ACC112 (cell line): ENCODE measurements at regions not wholly inside any gene's neighbourhood (a gene's known extent, or its start where the extent isn't known, plus 50 kb on each side); places are given as distances from the start of the nearest gene placed in this dataset.

Experiments
- H2AFZ ChIP-seq: fragments of 200-600 bp; sonication (generic); one replicate; pipeline ENCODE4 v1.6.0; 2017; ENCODE audit warnings: antibody characterized with exemption, low read length; ENCODE audit not compliant: unreplicated experiment
- H3K27ac ChIP-seq: fragments of 200-600 bp; sonication (generic); 2 replicates; pipeline ENCODE4 v1.5.1; 2014; ENCODE audit warnings: low read depth, mild to moderate bottlenecking, antibody characterized with exemption, low read length, moderate library complexity
- H3K27me3 ChIP-seq: fragments of 200-600 bp; sonication (generic); 2 replicates; pipeline ENCODE4 v1.6.1; 2014; ENCODE audit warnings: mild to moderate bottlenecking, antibody characterized with exemption, low read length, moderate library complexity, mixed read lengths; ENCODE audit not compliant: insufficient read depth
- H3K36me3 ChIP-seq: fragments of 200-600 bp; sonication (generic); 2 replicates; pipeline ENCODE4 v1.6.1; 2016; ENCODE audit warnings: mild to moderate bottlenecking, antibody characterized with exemption, low read length, moderate library complexity, mixed read lengths; ENCODE audit not compliant: insufficient read depth
- H3K4me1 ChIP-seq: fragments of 200-600 bp; sonication (generic); one replicate; pipeline ENCODE4 v1.6.1; 2016; ENCODE audit warnings: low read length, mixed read lengths; ENCODE audit not compliant: insufficient read depth, unreplicated experiment, control insufficient read depth
- H3K4me3 ChIP-seq: fragments of 200-600 bp; sonication (generic); 2 replicates; pipeline ENCODE4 v1.5.1; 2014; ENCODE audit warnings: mild to moderate bottlenecking, low read depth, low read length
- H3K79me2 ChIP-seq: fragments of 200-600 bp; sonication (generic); one replicate; pipeline ENCODE4 v1.6.0; 2016; ENCODE audit warnings: low read length; ENCODE audit not compliant: control insufficient read depth, unreplicated experiment, insufficient read depth

GRCh38 chr5:27497491-27497890 is 459.1 kb upstream of the CDH9 start:
- H3K4me1 ChIP-seq, result no peaks in the 10 kb centered on the region
- H3K27ac ChIP-seq, result no peak overlapping the region
- no peaks in the 10 kb centered on the region for H3K79me2 ChIP-seq
- H2AFZ ChIP-seq, result peak overlapping the region; percentile 59
- no peaks in the 10 kb centered on the region for H3K27me3 ChIP-seq
- no peaks in the 10 kb centered on the region for H3K36me3 ChIP-seq
- no peak overlapping the region for H3K4me3 ChIP-seq

GRCh38 chr5:27494887-27495286 is 456.5 kb upstream of the CDH9 start:
- Histone ChIP-seq H3K36me3 (no peaks in the 10 kb centered on the region), H2AFZ (no peak overlapping the region), H3K4me3 (no peak overlapping the region), H3K27ac (no peak overlapping the region), H3K79me2 (no peaks in the 10 kb centered on the region), H3K4me1 (no peaks in the 10 kb centered on the region), H3K27me3 (no peaks in the 10 kb centered on the region)

- H3K27ac ChIP-seq, result no peak overlapping the region
- no peaks in the 10 kb centered on the region for H3K27me3 ChIP-seq
- no peak overlapping the region for H2AFZ ChIP-seq
- H3K4me1 ChIP-seq, result no peaks in the 10 kb centered on the region
- no peak overlapping the region for H3K4me3 ChIP-seq
- no peaks in the 10 kb centered on the region for H3K79me2 ChIP-seq
- H3K36me3 ChIP-seq, result no peaks in the 10 kb centered on the region
These were observed 453.5 kb upstream of the CDH9 start for GRCh38 chr5:27491746-27492439.

GRCh38 chr5:27491047-27491446 is 452.7 kb upstream of the CDH9 start:
- H3K27me3 ChIP-seq, result no peaks in the 10 kb centered on the region
- no peak overlapping the region for H3K4me3 ChIP-seq
- H3K36me3 ChIP-seq, result no peaks in the 10 kb centered on the region
- no peak overlapping the region for H3K27ac ChIP-seq
- no peaks in the 10 kb centered on the region for H3K4me1 ChIP-seq
- H2AFZ ChIP-seq, result no peak overlapping the region
- no peaks in the 10 kb centered on the region for H3K79me2 ChIP-seq

- no peak overlapping the region for H3K27ac ChIP-seq
These were observed 451.3 kb upstream of the CDH9 start for GRCh38 chr5:27489701-27490100.

DNA sequence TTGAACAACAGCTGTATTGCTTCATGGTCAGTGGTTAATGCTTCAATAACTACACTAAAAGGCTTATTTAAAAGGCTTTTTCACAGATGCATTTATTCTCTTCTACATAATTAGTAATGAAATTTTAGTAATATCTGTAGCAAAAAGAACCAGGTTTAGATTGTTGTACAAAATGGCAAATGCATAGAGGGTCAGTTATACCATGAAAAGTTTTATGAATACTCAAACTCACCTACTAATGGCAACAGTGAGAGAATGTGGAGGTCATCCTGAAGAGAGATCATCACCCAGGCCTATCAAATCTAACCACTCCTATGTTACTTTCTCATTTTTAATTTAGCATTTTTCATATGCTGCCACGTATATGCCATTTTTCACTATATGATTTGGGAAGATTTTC is 444.3 kb upstream of the CDH9 start:
- Histone ChIP-seq H3K27ac (no peak overlapping the region), H3K79me2 (no peaks in the 10 kb centered on the region), H2AFZ (no peak overlapping the region), H3K4me1 (no peaks in the 10 kb centered on the region), H3K36me3 (no peaks in the 10 kb centered on the region), H3K4me3 (no peak overlapping the region), H3K27me3 (no peaks in the 10 kb centered on the region)

More at GRCh38 chr5:27489701-27490100, 451.3 kb upstream of the CDH9 start:
- H3K4me1 ChIP-seq, result no peaks in the 10 kb centered on the region
- H2AFZ ChIP-seq, result no peak overlapping the region
- no peak overlapping the region for H3K4me3 ChIP-seq
- no peaks in the 10 kb centered on the region for H3K27me3 ChIP-seq
- H3K36me3 ChIP-seq, result no peaks in the 10 kb centered on the region
- H3K79me2 ChIP-seq, result no peaks in the 10 kb centered on the region

- Histone ChIP-seq H3K79me2 (no peaks in the 10 kb centered on the region), H3K27ac (no peak overlapping the region), H2AFZ (no peak overlapping the region), H3K4me3 (no peak overlapping the region), H3K27me3 (no peaks in the 10 kb centered on the region), H3K4me1 (no peaks in the 10 kb centered on the region), H3K36me3 (no peaks in the 10 kb centered on the region)
These were observed 441.5 kb upstream of the CDH9 start for GRCh38 chr5:27479859-27480258.

DNA sequence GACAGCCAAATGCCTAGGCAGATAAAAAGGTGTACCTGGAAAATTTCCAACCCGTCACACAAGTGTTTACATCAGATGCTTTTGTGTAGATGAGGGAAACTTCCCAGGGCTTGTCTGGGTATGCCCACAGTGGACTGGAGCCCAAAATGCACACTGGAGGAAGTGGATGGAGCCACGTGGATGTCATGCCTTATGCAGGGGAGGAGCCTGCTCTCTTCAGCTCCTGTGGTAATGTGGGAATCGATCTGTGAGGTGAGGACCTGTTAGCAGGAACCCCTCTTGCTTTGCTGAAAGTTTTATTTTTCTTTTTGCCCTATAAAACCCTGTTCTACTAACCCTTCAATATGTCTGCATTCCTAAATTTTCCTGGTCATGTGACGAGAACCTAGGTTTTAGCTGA is 439.2 kb upstream of the CDH9 start:
- H3K4me3 ChIP-seq, result no peak overlapping the region
- H3K4me1 ChIP-seq, result no peaks in the 10 kb centered on the region
- no peak overlapping the region for H3K27ac ChIP-seq
- no peak overlapping the region for H2AFZ ChIP-seq
- H3K79me2 ChIP-seq, result no peaks in the 10 kb centered on the region
- no peaks in the 10 kb centered on the region for H3K27me3 ChIP-seq
- no peaks in the 10 kb centered on the region for H3K36me3 ChIP-seq

DNA sequence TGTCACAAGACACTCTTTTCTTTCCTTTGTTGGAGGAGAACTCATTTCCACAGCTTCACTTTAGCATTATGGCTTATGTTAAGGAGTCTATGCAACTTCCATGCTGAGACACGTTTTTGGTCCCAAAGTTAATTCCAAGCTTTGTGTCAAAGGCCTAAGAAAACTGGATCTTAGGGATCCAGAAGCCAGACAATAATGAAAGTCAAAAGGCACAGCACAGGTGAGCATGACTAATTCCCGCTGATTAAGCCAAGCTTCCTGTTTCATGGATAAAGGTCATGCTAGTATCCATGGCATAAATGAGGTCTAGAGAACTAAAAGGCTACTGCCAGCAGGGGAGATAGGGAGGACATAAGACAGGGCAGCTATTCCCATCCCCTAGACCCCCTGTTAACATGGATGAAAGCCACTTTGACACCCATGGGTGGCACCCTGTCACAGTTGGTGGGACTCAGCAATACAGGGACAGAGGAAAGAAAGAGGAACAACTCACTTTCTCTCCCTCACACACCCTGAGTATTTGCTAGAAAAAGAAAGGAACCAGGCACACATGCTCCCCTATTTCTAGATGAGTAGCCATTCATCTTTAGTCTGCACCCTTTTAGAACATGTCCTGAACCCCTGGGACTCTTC is 438.1 kb upstream of the CDH9 start:
- H3K4me1 ChIP-seq, result no peaks in the 10 kb centered on the region
- H3K4me3 ChIP-seq, result no peak overlapping the region
- no peaks in the 10 kb centered on the region for H3K79me2 ChIP-seq
- no peaks in the 10 kb centered on the region for H3K36me3 ChIP-seq
- no peak overlapping the region for H3K27ac ChIP-seq
- no peak overlapping the region for H2AFZ ChIP-seq
- no peaks in the 10 kb centered on the region for H3K27me3 ChIP-seq

DNA sequence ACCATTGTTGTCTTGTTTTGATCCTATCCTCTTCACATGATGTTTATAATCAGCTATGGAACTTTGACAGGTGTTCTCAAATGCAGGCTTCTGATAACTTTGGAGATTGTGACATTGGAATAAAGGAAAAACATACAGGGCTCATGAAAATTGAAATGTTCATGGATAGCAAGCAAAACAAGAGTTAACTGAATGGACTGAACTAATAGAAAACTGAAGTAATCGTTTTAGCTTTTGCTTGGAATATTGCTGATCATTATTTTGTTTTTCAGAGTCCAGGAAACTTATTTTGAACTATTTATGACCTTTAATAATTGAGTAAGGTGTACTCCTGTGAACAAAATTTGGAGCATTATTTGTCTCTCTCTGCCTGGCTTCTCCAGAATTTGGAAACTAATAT is 436.7 kb upstream of the CDH9 start:
- no peaks in the 10 kb centered on the region for H3K36me3 ChIP-seq
- H3K27ac ChIP-seq, result no peak overlapping the region
- no peaks in the 10 kb centered on the region for H3K27me3 ChIP-seq
- no peak overlapping the region for H3K4me3 ChIP-seq
- no peak overlapping the region for H2AFZ ChIP-seq
- no peaks in the 10 kb centered on the region for H3K79me2 ChIP-seq
- H3K4me1 ChIP-seq, result no peaks in the 10 kb centered on the region

- no peak overlapping the region for H3K4me3 ChIP-seq
- no peaks in the 10 kb centered on the region for H3K27me3 ChIP-seq
- H3K27ac ChIP-seq, result no peak overlapping the region
- no peaks in the 10 kb centered on the region for H3K79me2 ChIP-seq
- no peak overlapping the region for H2AFZ ChIP-seq
- H3K36me3 ChIP-seq, result no peaks in the 10 kb centered on the region
- no peaks in the 10 kb centered on the region for H3K4me1 ChIP-seq
These were observed 436.0 kb upstream of the CDH9 start for GRCh38 chr5:27474395-27474794.
